Neural progenitor cell (in vitro differentiated cells): ENCODE measurements at regions not wholly inside any gene's neighbourhood (a gene's known extent, or its start where the extent isn't known, plus 50 kb on each side); places are given as distances from the start of the nearest gene placed in this dataset. TPM values are rescaled to one million over a fixed set of nuclear protein-coding genes. Genes with fewer than 3 reads are reported as not detected.

ENCODE experiments used
- DNase-seq: peaks from one replicate; pipeline ENCODE4 v3.0.0-alpha.2; 2016; ENCODE audit warnings: low spot score
- H2AFZ ChIP-seq: fragments of 200-600 bp; sonication (generic); replicated peaks from 2 replicates; pipeline ENCODE4 v1.6.1; 2016; ENCODE audit warnings: antibody characterized with exemption
- H3F3A ChIP-seq: fragments of 200-600 bp; sonication (generic); 2 replicates; pipeline ENCODE4 v1.6.1; 2016; ENCODE audit warnings: antibody characterized with exemption, low read depth
- H3K27ac ChIP-seq: fragments of 200-600 bp; sonication (generic); 2 replicates; pipeline ENCODE4 v1.5.1; 2016; ENCODE audit warnings: mild to moderate bottlenecking
- H3K27me3 ChIP-seq: fragments of 200-600 bp; sonication (generic); 2 replicates; pipeline ENCODE4 v1.6.1; 2016; ENCODE audit warnings: mild to moderate bottlenecking, moderate library complexity
- H3K36me3 ChIP-seq: fragments of 200-600 bp; sonication (generic); 2 replicates; pipeline ENCODE4 v1.5.1; 2016
- H3K4me1 ChIP-seq: fragments of 200-600 bp; sonication (generic); 2 replicates; pipeline ENCODE4 v1.6.1; 2016; ENCODE audit warnings: mixed run types
- H3K4me2 ChIP-seq: fragments of 200-600 bp; sonication (generic); 2 replicates; pipeline ENCODE4 v1.6.1; 2016
- H3K4me3 ChIP-seq: fragments of 200-600 bp; sonication (generic); 2 replicates; pipeline ENCODE4 v1.5.1; 2016
- H3K79me2 ChIP-seq: fragments of 200-600 bp; sonication (generic); 2 replicates; pipeline ENCODE4 v1.6.1; 2016; ENCODE audit warnings: low read depth
- H3K9ac ChIP-seq: fragments of 200-600 bp; sonication (generic); 2 replicates; pipeline ENCODE4 v1.6.1; 2016
- H3K9me3 ChIP-seq: fragments of 200-600 bp; sonication (generic); 2 replicates; pipeline ENCODE4 v1.5.1; 2016; ENCODE audit warnings: low read depth
- H4K20me1 ChIP-seq: fragments of 200-600 bp; sonication (generic); 2 replicates; pipeline ENCODE4 v1.6.1; 2016; ENCODE audit warnings: low read depth
- H3K27ac Mint-ChIP-seq: 3 replicates; pipeline ENCODE4 v1.8.0; 2021; ENCODE audit warnings: mixed read lengths
- H3K27me3 Mint-ChIP-seq: 2 replicates; pipeline ENCODE4 v1.8.0; 2022; ENCODE audit warnings: low read depth, mild to moderate bottlenecking, inconsistent platforms, moderate library complexity, mixed read lengths; ENCODE audit not compliant: insufficient read depth
- H3K36me3 Mint-ChIP-seq: 3 replicates; pipeline ENCODE4 v1.8.0; 2021; ENCODE audit warnings: mixed read lengths
- H3K4me1 Mint-ChIP-seq: 3 replicates; pipeline ENCODE4 v1.8.0; 2021; ENCODE audit warnings: mixed read lengths
- H3K4me3 Mint-ChIP-seq: 3 replicates; pipeline ENCODE4 v1.8.0; 2021; ENCODE audit warnings: mild to moderate bottlenecking, moderate library complexity, mixed read lengths
- H3K9me3 Mint-ChIP-seq: 3 replicates; pipeline ENCODE4 v1.8.0; 2020; ENCODE audit warnings: mixed read lengths
- CTCF ChIP-seq: fragments of 200-600 bp; sonication (generic); IDR thresholded peaks from 2 replicates; pipeline ENCODE4 v1.5.1; 2017; ENCODE audit warnings: antibody characterized with exemption, mild to moderate bottlenecking
- EZH2 ChIP-seq: fragments of 200-600 bp; sonication (generic); IDR thresholded peaks from 2 replicates; pipeline ENCODE4 v1.6.1; 2017; ENCODE audit warnings: antibody characterized with exemption, mild to moderate bottlenecking, moderate library complexity
- EZH2phosphoT487 ChIP-seq: fragments of 200-600 bp; sonication (generic); IDR thresholded peaks from 2 replicates; pipeline ENCODE4 v1.6.1; 2017; ENCODE audit warnings: antibody characterized with exemption
- small RNA-seq: library from RNA; depleted of rRNA; stranded (forward); fragments of <200 nt; gene quantifications from one replicate; pipeline ENCODE3, GENCODE V24; 2015

- Histone ChIP-seq H3K9me3 (no peaks in the 10 kb centered on the region), H3F3A (peaks cover 65% of the 10 kb centered on the region), H4K20me1 (no peaks in the 10 kb centered on the region), H3K9ac (no peak overlapping the region), H3K27me3 (no peaks in the 10 kb centered on the region), H3K4me1 (peaks cover 57% of the 10 kb centered on the region), H3K79me2 (peaks cover 60% of the 10 kb centered on the region), H3K27ac (no peak overlapping the region), H3K36me3 (no peaks in the 10 kb centered on the region), H3K4me3 (no peak overlapping the region), H3K4me2 (no peak overlapping the region), H2AFZ (no peak overlapping the region)
- TF ChIP-seq EZH2phosphoT487 (no peak), EZH2 (no peak), CTCF (no peak)
- H3K4me1 Mint-ChIP-seq, result peaks cover 33% of the 10 kb centered on the region
- H3K27me3 Mint-ChIP-seq, result peaks cover 2% of the 10 kb centered on the region
- peaks cover 3% of the 10 kb centered on the region for H3K9me3 Mint-ChIP-seq
- H3K36me3 Mint-ChIP-seq, result peaks cover 8% of the 10 kb centered on the region
- H3K4me3 Mint-ChIP-seq, result no peak overlapping the region
- H3K27ac Mint-ChIP-seq, result no peak overlapping the region
- DNase-seq, result no peak
Observed at GRCh38 chr11:8841899-8842298, 69.1 kb upstream of the AKIP1 start.

- Histone ChIP-seq H3K4me1 (peaks cover 10% of the 10 kb centered on the region), H3K27me3 (no peaks in the 10 kb centered on the region), H3K4me3 (no peak overlapping the region), H3F3A (no peaks in the 10 kb centered on the region), H2AFZ (no peak overlapping the region), H3K27ac (no peak overlapping the region), H3K9ac (no peak overlapping the region), H3K4me2 (no peak overlapping the region), H3K79me2 (peaks cover 41% of the 10 kb centered on the region), H3K36me3 (no peaks in the 10 kb centered on the region), H3K9me3 (no peaks in the 10 kb centered on the region), H4K20me1 (peaks cover 4% of the 10 kb centered on the region)
- H3K27ac Mint-ChIP-seq, result no peak overlapping the region
- H3K4me3 Mint-ChIP-seq, result no peak overlapping the region
- H3K27me3 Mint-ChIP-seq, result peaks cover 2% of the 10 kb centered on the region
- no peak for DNase-seq
- peaks cover 7% of the 10 kb centered on the region for H3K4me1 Mint-ChIP-seq
- peaks cover 16% of the 10 kb centered on the region for H3K36me3 Mint-ChIP-seq
- peaks cover 3% of the 10 kb centered on the region for H3K9me3 Mint-ChIP-seq
- TF ChIP-seq EZH2 (no peak), CTCF (no peak), EZH2phosphoT487 (no peak)
Observed at GRCh38 chr11:8858808-8859207, 52.2 kb upstream of the AKIP1 start.

Small RNAs in the stretch of these regions (small RNA-seq; reads per million reads assigned to genes)
- not detected for gene RNA5SP330
